ENCODE measurements at regions not wholly inside any gene's neighbourhood (a gene's known extent, or its start where the extent isn't known, plus 50 kb on each side); places are given as distances from the start of the nearest gene placed in this dataset.

- Histone ChIP-seq H3K4me1 (ENCODE audit: control insufficient read depth in 4 of 4, insufficient read depth in 4 of 4, low read length in 3 of 4) (no peaks in the 10 kb centered on the region), H3K4me3 (ENCODE audit: low read depth in 1 of 3, low read length in 3 of 3) (no peak overlapping the region), H3K36me3 (ENCODE audit: control insufficient read depth in 4 of 4, insufficient read depth in 3 of 4, low read depth in 1 of 4, low read length in 3 of 4) (no peaks in the 10 kb centered on the region), H3K27ac (ENCODE audit: low read depth in 1 of 2, low read length in 2 of 2) (no peak overlapping the region), H3K9ac (ENCODE audit: low read depth in 1 of 2, low read length in 2 of 2) (no peak overlapping the region), H3K9me3 (ENCODE audit: control insufficient read depth in 4 of 4, low read length in 3 of 4) (peaks cover 0 to 7% (median 0%) of the 10 kb centered on the region in 4 donors), H3K27me3 (ENCODE audit: control insufficient read depth in 4 of 4, insufficient read depth in 4 of 4, low read length in 3 of 4) (no peaks in the 10 kb centered on the region)
- no peak for TF ChIP-seq EGR1 (IDR thresholded peaks at IDR 0.05; ENCODE audit: low read depth in 2 of 2)
- no peak for TF ChIP-seq FOXA1 (IDR thresholded peaks at IDR 0.05)
- no peak for TF ChIP-seq HNF4A (conservative IDR thresholded peaks at IDR 0.05)
- no peak for TF ChIP-seq FOXA2 (IDR thresholded peaks at IDR 0.05)
- no peak for TF ChIP-seq JUND (IDR thresholded peaks at IDR 0.05)
- no peak for TF ChIP-seq CTCF (IDR thresholded peaks at IDR 0.05; ENCODE audit: low read depth, low read length, missing input control)
- TF ChIP-seq NR2F2 (IDR thresholded peaks at IDR 0.05) = no peak
- no peak for TF ChIP-seq MAX (IDR thresholded peaks at IDR 0.05)
- no peak for TF ChIP-seq YY1 (IDR thresholded peaks at IDR 0.05)
- TF ChIP-seq HNF4G (IDR thresholded peaks at IDR 0.05) = no peak
- no peak for TF ChIP-seq RXRA (IDR thresholded peaks at IDR 0.05)
- TF ChIP-seq RAD21 (IDR thresholded peaks at IDR 0.05) = no peak
- 81% methylated on average over 11 of the region's 11 CpGs for WGBS
- no peak for DNase-seq (ENCODE audit: low spot score)
Measured at GRCh38 chr7:68014031-68014736, 1017.6 kb downstream of the TYW1 start.

- H3K27me3 ChIP-seq (ENCODE audit: control insufficient read depth in 4 of 4, insufficient read depth in 4 of 4, low read length in 3 of 4) = no peaks in the 10 kb centered on the region
- TF ChIP-seq SP1 (IDR thresholded peaks at IDR 0.05) (no peak), HNF4G (IDR thresholded peaks at IDR 0.05) (no peak), ZBTB33 (IDR thresholded peaks at IDR 0.05) (no peak)
- 57% methylated on average over 5 of the region's 5 CpGs for WGBS
- no peaks in the 10 kb centered on the region for H3K4me1 ChIP-seq (ENCODE audit: control insufficient read depth in 4 of 4, insufficient read depth in 4 of 4, low read length in 3 of 4)
- H3K27ac ChIP-seq (ENCODE audit: low read depth in 1 of 2, low read length in 2 of 2) = no peak overlapping the region
- peaks cover 0 to 7% (median 0%) of the 10 kb centered on the region in 4 donors for H3K9me3 ChIP-seq (ENCODE audit: control insufficient read depth in 4 of 4, low read length in 3 of 4)
- no peak overlapping the region for H3K4me3 ChIP-seq (ENCODE audit: low read depth in 1 of 3, low read length in 3 of 3)
- no peak overlapping the region for H3K9ac ChIP-seq (ENCODE audit: low read depth in 1 of 2, low read length in 2 of 2)
- no peak for DNase-seq (ENCODE audit: low spot score)
- H3K36me3 ChIP-seq (ENCODE audit: control insufficient read depth in 4 of 4, insufficient read depth in 3 of 4, low read depth in 1 of 4, low read length in 3 of 4) = no peaks in the 10 kb centered on the region
Measured at GRCh38 chr7:68015122-68015977, 1018.7 kb downstream of the TYW1 start.
